ENCODE measurements at regions not wholly inside any gene's neighbourhood (a gene's known extent, or its start where the extent isn't known, plus 50 kb on each side); places are given as distances from the start of the nearest gene placed in this dataset.

DNA sequence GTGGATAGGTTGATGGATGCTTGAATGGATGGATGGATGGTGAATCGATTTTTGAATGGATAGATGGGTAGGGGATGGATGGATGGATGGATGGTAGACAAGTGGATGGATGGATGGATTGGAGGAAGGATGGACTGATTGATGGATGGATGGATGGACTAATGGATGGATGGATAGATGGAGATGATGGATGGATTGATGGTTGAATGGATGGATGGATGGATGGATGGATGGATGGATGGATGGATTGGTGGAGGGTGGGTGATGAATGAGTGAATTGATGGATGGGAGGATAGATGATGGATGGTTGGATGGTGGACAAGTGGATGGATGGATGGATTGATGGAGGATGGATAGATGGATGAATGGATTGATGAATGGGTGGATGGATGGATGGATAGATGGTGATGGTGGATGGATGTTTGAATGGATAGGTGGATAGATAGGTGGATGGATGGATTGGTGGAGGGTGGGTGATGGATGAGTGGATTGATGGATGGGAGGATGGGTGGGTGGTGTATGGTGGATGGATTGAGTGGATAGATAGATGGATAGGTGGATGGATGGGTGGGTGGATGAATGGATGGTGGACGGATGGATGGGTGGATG is 1140.9 kb downstream of the BRD1 start:
- TF ChIP-seq, protein P1, sequence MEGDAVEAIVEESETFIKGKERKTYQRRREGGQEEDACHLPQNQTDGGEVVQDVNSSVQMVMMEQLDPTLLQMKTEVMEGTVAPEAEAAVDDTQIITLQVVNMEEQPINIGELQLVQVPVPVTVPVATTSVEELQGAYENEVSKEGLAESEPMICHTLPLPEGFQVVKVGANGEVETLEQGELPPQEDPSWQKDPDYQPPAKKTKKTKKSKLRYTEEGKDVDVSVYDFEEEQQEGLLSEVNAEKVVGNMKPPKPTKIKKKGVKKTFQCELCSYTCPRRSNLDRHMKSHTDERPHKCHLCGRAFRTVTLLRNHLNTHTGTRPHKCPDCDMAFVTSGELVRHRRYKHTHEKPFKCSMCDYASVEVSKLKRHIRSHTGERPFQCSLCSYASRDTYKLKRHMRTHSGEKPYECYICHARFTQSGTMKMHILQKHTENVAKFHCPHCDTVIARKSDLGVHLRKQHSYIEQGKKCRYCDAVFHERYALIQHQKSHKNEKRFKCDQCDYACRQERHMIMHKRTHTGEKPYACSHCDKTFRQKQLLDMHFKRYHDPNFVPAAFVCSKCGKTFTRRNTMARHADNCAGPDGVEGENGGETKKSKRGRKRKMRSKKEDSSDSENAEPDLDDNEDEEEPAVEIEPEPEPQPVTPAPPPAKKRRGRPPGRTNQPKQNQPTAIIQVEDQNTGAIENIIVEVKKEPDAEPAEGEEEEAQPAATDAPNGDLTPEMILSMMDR (IDR thresholded peaks at IDR 0.05): no peak
- Mint-ChIP-seq H3K27ac (no peak overlapping the region), H3K4me1 (no peaks in the 10 kb centered on the region), H3K4me3 (no peak overlapping the region), H3K9me3 (peaks cover 0 to 9% of the 10 kb centered on the region in 2 donors), H3K27me3 (ENCODE audit: low read depth in 2 of 2) (no peaks in the 10 kb centered on the region), H3K36me3 (no peaks in the 10 kb centered on the region)
- Histone ChIP-seq H3K4me1 (ENCODE audit: control insufficient read depth, insufficient read depth, low read length) (no peaks in the 10 kb centered on the region), H3K27me3 (ENCODE audit: control insufficient read depth, insufficient read depth, low read length) (no peaks in the 10 kb centered on the region), H3K27ac (ENCODE audit: low read length) (no peak overlapping the region), H3K9me3 (ENCODE audit: control insufficient read depth, insufficient read depth, low read length) (no peaks in the 10 kb centered on the region), H3K36me3 (ENCODE audit: control insufficient read depth, insufficient read depth, low read length) (no peaks in the 10 kb centered on the region), H3K4me3 (ENCODE audit: low read length) (no peak overlapping the region)
- DNase-seq (no peak), ATAC-seq (no peak)
- intact Hi-C loops (cut with micrococcal nuclease): no loop called here
- 88% methylated on average over 2 of the region's 2 CpGs for WGBS (ENCODE audit: insufficient coverage)

DNA sequence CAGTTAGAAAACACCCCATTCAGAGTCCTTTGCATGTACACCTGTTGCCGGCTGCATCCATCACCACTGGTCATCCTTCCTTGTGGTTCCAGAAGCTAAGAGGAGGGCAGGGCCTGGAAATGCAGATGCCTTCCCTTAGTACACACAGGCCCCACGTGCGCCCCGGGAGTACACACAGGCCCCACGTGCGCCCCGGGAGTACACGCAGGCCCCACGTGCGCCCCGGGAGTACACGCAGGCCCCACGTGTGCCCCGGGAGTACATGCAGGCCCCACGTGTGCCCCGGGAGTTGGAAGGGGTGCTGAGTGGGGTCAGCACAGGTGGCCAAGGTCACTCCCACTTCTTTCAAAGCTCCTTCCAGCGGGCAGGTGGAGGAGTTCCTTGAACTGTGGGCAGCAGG is 1141.9 kb downstream of the BRD1 start:
- Histone ChIP-seq H3K36me3 (ENCODE audit: control insufficient read depth, insufficient read depth, low read length) (no peaks in the 10 kb centered on the region), H3K27me3 (ENCODE audit: control insufficient read depth, insufficient read depth, low read length) (no peaks in the 10 kb centered on the region), H3K27ac (ENCODE audit: low read length) (no peak overlapping the region), H3K9me3 (ENCODE audit: control insufficient read depth, insufficient read depth, low read length) (no peaks in the 10 kb centered on the region), H3K4me3 (ENCODE audit: low read length) (no peak overlapping the region), H3K4me1 (ENCODE audit: control insufficient read depth, insufficient read depth, low read length) (no peaks in the 10 kb centered on the region)
- Mint-ChIP-seq H3K4me3 (no peak overlapping the region), H3K27me3 (ENCODE audit: low read depth in 2 of 2) (no peaks in the 10 kb centered on the region), H3K36me3 (no peaks in the 10 kb centered on the region), H3K27ac (no peak overlapping the region), H3K9me3 (peaks cover 0 to 9% of the 10 kb centered on the region in 2 donors), H3K4me1 (no peaks in the 10 kb centered on the region)
- intact Hi-C loops (cut with micrococcal nuclease): no loop called here
- WGBS (ENCODE audit: insufficient coverage): 92% methylated on average over 17 of the region's 17 CpGs
- ATAC-seq: no peak
- DNase-seq: no peak
- TF ChIP-seq, protein P1 (IDR thresholded peaks at IDR 0.05): no peak

DNA sequence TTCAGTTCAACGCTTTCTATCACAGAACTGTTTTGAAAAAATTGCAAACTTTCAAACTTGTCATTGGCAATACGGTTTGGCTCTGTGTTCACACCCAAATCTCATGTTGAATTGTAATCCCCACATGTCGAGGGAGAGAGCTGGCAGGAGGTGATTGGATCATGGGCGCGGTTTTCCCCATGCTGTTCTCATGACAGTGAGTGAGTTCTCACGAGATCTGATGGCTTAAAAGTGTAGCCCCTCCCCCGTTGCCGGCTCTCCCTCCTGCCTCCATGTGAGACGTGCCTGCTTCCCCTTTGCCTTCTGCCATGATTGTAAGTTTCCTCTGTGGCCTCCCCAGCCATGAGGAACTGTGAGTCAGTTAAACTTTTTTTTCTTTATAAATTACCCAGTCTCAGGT is 1144.0 kb downstream of the BRD1 start:
- H3K9me3 Mint-ChIP-seq: peaks cover 0 to 9% of the 10 kb centered on the region in 2 donors

More for the DNA sequence above, 1144.0 kb downstream of the BRD1 start:
- H3K9me3 ChIP-seq (ENCODE audit: control insufficient read depth, insufficient read depth, low read length): no peaks in the 10 kb centered on the region
- H3K27ac ChIP-seq (ENCODE audit: low read length): no peak overlapping the region
- H3K27me3 ChIP-seq (ENCODE audit: control insufficient read depth, insufficient read depth, low read length): no peaks in the 10 kb centered on the region
- Mint-ChIP-seq H3K4me3 (no peak overlapping the region), H3K27me3 (ENCODE audit: low read depth in 2 of 2) (no peaks in the 10 kb centered on the region), H3K36me3 (no peaks in the 10 kb centered on the region), H3K27ac (no peak overlapping the region), H3K4me1 (no peaks in the 10 kb centered on the region)
- 77% methylated on average over 9 of the region's 9 CpGs for WGBS (ENCODE audit: insufficient coverage)
- DNase-seq: no peak
- TF ChIP-seq, protein P1 (IDR thresholded peaks at IDR 0.05): no peak
- no peak overlapping the region for H3K4me3 ChIP-seq (ENCODE audit: low read length)
- no peak for ATAC-seq
- no peaks in the 10 kb centered on the region for H3K36me3 ChIP-seq (ENCODE audit: control insufficient read depth, insufficient read depth, low read length)
- no peaks in the 10 kb centered on the region for H3K4me1 ChIP-seq (ENCODE audit: control insufficient read depth, insufficient read depth, low read length)
- intact Hi-C loops (cut with micrococcal nuclease): no loop called here
